NCI-H748 (cell line): ENCODE measurements at regions not wholly inside any gene's neighbourhood (a gene's known extent, or its start where the extent isn't known, plus 50 kb on each side); places are given as distances from the start of the nearest gene placed in this dataset.

Source experiments
- DNase-seq: peaks from one replicate; lab custom pipeline; 2025; ENCODE audit not compliant: unreplicated experiment; lab: John Stamatoyannopoulos, UW

DNA sequence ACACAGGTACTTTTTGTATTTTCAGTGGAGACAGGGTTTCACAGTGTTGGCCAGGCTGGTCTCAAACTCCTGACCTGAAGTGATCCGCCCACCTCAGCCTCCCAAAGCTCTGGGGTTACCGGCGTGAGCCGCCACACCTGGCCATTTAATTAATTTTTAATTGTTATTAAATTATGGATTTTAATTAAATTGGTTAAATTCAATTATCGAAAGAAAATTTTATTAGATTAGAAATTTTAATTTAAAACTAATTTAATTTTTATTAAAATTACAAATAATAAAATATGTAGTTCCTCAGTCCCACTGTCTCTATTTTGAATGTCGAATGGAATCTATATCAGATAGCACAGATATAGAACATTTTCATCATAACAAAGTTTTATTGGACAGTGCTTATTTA lies 416.5 kb downstream of the GABRG2 start:
- no peak for DNase-seq

DNA sequence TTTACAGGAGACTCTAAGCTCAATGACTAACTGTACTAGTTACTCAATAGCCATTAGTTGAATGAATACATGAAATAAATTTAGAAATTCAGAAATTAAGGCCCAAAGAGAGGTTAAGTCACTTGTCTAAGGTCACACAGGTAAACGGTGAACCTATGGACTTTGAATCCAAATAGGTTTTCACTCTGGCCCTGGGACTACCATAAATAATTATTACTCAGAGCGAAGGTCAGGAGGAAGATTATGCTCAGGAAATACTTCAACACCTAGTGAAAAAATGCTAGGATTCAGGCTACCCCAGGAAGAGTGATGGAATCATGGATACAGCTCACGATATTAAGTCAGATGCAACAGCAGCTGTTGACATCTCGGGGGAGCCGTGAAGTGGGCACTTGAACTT lies 417.4 kb downstream of the GABRG2 start:
- no peak for DNase-seq

DNA sequence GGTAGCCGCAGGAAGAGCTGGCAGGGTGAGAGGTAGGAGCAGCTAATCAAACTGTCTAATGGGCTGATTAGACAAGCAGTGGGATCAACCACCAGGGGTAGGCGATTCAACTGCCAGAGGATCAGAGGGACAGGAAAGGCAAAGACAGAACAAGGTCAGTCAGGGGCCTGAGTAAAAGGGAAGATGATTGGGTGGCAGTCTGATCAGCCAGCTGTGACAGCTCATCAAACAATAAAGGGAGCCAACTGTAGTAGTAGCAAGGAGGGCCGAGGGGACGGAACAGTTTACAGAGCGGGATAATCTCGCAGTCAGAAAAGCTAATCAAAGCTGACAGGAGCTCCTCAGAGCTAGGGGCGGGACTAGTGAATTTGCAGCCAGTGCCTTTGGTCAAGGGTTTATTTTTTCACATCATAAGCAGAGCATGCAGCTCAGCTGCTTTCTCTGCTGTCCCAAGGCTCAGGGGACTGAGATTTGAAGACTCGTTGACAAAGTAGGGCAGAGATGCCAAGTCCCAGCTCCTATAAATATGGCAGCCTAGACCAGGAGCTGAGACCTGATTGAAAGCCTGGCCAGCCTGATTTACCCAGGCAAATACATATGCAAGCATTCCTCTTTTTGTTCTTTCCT lies 418.2 kb downstream of the GABRG2 start:
- DNase-seq = no peak

DNA sequence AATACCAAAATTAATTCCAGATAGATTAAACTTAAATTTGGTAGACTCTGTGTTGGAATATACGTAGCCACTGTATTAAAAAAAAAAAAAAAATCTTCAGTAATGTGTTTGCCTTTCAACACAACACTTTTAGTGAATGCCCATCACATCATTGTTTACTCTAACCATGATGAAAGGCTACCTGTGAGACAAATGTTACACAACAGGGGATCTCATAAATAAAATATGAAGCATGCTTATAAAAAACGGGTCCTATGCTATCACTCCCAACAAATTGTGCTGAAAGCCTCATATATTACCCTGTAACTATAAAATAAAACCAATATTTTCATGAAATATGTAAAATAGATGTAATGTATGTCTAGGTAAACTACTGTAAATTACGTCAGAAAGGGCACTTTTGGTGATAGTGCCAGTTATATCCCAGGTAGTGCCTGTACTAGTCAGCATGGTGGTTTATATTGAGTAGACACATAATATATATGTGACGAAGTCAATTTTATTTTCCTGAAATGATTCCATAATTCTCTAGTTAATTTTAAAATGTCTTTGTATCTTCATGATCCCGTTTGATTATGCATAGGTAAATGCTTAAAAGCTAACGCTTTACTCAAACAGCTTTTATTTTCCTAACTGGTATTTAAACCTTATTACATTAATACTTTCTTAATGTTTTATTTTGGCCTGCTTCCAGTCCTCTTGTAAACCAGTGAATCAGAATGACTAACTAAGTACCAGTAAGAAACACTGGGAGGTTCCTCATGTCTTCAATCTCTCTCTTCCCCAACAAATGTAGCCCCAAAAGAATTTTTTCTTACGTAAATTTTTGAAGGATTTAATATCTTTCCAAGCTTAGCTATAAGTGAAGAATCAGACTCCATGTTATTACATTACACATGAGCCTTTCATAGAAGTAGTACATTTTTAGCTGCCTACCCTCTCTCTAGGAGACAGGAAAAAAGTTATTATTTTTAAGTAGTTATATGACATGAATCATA lies 420.3 kb downstream of the GABRG2 start:
- DNase-seq = no peak

DNA sequence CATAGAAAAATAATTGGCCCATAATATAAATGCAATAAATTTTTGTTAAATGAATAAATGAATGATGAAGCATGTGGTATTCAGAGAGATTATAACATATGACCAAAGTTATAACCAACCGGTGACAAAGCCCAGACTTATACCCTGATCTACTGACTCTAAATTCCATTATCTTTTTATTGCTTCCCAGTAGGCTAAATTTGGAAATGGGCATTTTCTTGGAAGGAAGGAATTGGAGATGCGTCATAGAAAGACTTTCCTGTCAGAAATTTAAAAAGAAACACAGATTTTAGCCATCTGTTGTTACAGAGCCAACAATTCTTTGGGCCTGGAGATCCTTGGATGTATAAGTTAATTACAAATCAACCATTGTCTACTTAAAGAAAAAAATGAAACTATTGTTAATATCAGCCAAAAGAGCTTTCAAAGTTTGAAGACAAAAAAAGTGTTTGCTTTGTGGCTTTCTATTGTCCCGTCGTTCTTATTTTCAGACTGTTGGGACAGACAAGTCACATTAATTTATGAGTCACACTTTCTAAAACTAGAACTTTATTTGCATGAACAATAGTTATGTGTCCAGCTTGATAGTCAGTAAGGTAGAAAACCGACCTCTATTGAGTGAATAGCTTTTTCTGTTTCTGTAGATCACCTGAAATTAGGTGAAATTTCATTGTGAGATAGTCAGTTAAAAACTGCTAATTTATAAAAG lies 428.7 kb downstream of the GABRG2 start:
- DNase-seq = no peak

DNA sequence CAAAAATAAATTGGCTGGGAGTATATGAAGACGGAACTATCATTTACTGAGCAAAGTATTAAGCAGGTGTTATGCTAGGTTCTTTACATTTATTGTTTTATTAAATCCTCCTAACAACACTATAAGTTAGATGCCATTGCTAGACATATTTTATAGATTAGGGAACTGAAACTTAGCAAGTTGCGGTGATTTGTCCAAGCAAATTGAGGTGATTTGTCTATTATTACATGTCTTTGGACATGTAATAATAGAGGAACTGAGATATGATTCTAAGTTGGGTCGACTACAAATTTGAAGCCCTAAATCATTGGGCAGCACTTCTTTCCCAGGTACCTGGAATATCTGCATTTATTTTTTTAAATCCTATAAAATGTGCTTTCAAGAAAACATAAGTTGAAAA lies 429.9 kb downstream of the GABRG2 start:
- DNase-seq = no peak

DNA sequence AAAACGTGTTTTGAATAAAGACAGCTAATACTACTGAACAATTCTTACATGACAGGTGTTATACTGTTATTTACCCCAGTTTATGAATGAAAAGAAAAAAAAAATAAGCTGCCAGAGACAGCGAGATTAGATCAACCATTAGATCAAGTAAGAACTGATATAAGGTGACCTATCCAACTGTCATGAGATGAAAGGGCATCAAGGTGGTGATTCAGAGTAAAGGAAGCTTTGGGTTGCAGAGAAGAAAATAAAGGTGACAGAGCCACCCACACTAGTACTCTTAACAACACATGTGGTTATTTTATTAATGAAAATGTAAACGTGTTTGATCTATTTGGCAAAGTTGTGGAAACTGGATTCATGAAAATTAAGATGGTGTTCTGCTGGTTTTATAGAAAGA lies 435.2 kb downstream of the GABRG2 start:
- no peak for DNase-seq

DNA sequence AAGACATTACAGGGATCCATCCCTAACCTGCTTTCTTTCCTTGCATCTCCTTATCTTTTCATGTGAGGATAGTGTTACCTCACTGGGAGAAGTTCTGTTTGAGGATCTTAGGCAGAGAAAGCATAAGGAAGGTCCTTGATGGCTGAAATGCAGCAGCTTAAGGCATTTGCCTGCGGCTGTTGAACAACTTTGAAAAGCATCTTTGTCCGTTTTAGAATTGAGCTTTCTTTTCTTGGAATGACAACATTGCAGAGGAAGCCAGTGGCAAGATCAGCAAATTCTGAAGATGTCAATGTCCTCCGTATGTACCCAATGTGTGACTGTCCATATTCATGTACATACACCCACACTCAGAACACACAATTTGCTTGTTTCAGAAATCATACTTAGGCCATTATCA lies 436.2 kb downstream of the GABRG2 start:
- no peak for DNase-seq

DNA sequence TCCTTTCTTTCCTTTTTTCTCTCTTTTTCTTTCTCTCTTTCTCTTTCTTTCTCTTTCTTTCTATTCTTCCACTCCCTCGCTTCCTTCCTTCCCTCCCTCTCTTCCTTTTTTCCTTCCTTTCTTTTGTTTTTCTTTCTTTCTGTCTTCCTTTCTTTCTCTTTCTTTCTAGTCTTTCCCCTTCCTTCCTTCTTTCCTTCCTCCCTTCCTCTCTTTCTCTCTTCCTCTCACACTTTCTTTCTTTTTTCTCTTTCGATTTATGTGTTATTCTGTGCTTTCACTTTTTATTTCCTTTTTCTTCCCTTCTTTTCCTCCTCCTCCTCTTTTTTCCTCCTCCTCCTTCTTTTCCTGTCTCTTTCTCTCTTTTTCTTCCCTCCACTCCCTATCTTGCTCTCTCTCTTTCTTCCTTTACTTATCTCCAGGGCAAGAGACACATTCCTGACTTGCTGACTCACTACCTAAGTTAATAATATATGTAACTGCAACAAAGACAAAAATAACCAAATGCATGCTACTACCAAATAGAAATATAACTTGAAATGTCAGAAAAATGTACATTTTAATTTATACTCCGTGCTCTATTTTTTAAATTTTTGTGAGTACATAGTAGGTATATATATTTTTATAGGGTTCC lies 445.5 kb downstream of the GABRG2 start:
- no peak for DNase-seq

DNA sequence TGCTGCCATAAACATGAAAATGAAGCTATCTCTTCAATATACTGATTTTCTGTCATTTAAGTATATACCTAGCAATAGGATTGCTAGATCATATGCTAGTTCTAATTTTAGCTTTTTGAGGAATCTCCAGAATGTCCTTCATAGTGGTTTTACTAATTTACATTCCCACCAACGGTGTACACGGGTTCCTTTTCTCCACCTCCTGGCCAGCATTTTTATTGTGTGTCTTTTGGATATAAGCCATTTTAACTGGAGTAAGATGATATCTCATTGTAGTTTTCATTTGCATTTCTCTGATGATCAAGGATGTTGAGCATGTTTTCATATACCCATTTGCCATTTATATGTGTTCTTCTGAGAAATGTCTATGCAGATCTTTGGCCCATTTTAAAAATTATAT lies 446.5 kb downstream of the GABRG2 start:
- DNase-seq = no peak

DNA sequence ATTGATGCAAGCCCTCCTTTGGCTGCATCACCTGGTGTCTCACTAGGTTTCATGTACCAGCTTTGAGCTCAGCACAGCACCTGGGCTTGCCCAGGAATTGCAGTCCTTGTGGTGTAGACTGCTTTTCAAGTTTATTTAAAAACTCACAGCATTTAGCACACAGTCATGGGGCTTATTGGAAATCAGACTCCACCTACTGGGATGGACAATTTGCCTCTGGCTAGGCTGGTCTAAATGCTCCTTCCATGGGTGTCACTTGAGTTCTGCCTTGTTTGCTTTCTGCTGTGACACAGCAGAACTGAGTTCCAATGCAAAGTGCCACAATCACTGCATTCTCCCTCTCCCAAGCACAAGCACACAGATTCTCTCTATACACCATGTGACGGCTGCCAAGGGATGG lies 453.3 kb downstream of the GABRG2 start:
- DNase-seq = no peak

DNA sequence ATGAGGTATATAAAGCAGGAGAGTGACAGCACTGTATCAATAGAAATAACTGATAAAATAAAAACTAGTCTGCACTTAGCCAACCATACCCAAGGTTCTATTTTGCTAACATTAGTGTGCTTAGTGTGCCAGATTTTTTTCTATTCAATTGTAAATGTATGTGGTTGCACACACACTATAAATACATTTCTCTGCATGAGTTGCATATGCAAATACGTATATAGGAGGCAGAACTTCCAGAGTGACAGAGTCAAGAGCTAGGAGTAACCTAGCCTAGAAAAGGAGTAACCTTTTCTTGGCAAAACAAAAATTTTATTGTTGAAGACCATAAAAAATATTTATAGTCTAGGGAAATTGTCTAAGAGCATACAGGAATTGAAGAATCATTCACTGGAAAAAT lies 461.6 kb downstream of the GABRG2 start:
- no peak for DNase-seq

DNA sequence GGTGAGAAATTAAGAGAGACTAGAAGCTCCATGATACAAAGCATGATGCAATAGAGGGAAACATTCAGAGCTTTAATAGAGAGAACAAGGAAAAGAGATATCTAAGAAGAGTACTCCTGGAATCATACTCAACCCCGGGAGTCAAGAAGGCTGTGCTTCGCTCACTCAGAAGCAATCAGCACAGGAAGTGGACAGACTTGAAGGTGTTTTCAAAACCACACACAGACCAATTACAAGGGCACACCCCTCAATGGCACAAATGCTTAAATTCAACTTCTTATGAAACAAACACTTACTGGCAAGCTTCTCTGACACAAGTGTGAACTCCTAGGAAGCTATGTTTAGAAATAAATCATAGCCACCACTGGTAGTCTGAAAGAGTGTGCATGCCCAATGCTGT lies 462.3 kb downstream of the GABRG2 start:
- no peak for DNase-seq

DNA sequence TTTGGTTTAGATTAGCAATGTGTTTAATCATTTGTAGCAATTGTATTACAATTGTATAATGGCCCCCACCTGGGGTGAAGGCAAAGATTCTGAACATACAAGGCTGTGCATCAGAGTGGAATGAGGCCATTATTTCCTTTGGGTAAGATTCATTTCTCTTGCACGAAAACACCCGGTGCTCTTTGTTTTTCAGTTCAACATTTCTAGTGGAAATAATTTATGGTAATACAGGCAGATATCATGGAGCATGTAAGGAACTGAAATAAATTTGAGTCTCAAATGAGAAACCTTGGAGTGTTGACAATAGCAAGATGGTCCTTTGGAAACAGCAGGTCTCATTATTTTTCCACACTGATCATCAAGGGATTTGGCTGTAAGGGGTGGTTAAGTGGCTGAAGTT lies 475.9 kb downstream of the GABRG2 start:
- no peak for DNase-seq

DNA sequence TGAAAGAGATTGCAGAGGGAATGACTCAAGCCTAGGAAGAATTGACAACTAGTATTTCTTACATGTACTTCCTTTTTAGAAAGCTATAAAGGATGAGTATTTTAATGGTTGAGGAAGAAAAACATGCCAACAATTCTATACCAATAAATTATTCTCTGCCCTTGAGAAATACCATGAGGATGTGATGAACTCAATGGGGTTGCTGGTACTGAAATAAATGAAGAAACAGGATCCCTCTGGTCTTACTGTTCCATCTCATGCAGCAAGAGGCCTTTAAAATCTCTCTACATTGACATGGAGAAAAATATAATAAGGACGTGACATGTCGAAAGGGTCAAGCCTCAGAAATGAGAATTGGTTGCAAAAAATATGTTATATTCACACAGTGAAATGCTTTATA lies 477.3 kb downstream of the GABRG2 start:
- DNase-seq = no peak

DNA sequence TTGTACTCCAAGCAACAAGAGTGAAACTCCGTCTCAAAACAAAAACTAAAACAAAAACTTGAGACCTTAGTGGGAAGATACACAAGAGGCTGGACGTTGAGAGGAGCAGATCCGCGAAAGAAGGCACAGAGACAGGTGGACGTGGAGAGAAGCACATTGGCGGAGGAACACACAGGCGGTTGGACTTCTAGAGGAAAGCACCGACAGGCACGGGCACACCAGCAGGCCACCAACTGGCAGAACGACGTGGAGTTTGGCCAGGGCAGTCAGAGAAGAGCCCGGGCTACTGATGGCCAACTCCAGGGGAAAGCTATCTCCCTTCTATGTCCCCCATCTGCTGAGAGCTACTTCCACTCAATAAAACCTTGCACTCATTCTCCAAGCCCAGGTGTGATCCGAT lies 482.7 kb downstream of the GABRG2 start:
- DNase-seq = no peak

DNA sequence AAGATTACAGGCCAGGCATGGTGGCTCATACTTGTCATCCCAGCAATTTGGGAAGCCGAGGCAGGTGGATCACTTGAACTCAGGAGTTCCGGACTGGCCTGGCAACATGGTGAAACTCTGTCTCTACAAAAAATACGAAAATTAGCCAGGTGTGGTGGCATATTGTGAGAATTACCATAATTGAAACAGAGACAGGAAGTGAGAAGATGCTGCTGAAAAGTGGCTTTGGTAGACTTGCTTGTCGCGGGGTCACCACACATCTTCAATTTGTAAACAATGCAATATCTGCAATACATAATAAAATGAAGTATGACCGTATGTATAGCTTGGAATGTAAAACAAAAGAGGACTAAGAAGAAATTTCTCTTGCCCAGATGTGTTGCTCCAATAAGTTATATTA lies 490.5 kb downstream of the GABRG2 start:
- no peak for DNase-seq

DNA sequence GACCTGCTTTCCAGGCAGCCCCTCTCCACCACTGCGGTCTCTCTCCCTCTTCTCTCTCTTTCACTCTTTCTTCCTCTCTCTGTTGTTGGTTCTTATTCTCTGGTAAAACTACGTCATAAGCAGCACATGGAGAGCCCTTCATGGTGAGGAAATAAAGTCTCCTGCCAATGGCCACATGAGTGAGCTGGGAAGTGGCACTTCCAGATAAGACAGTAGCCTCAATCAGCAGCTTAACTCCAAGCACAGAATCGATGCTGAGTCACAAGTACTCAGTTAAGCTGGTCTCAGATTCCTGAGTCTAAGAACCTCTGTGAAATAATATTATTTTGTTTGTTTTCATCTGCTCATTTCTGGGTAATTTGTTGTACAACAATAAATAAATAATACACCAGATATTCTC lies 500.1 kb downstream of the GABRG2 start:
- DNase-seq = no peak

DNA sequence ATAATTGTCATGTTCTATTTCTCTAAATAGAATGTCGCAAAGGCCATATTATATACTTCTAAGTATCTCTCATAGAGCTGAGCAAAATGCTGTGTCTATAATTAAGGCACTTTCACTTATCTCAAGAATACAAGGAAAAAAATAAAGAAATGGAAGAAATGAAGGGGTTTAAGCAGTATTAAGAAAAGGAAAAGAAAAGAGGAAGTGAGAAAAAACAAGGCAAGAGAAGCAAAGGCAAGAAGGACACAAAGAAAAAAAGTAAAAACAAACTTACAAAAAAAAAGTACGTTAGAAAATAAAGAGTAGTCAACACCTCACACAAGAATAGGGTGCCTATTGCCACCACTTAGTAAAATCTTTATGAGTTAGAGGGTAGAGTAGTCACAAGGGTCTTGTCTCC lies 506.2 kb downstream of the GABRG2 start:
- DNase-seq = no peak

DNA sequence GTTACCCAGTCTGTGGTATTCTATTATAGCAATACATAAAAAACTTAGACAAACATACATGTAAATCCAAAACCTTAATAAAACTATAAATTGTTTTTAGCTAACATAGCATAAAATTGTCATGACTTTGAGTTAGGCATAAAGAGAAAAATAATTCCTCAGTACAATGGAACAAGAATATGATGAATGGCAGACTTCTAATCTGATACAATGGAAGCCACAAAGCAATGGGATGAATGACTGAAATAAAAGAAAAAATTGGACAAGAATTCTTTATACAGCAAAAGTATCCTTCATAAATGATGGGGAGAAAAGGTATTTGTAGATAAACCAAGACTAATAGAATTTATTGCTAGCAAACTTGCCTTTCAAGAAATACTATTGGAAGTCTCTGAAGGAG lies 524.2 kb downstream of the GABRG2 start:
- no peak for DNase-seq

DNA sequence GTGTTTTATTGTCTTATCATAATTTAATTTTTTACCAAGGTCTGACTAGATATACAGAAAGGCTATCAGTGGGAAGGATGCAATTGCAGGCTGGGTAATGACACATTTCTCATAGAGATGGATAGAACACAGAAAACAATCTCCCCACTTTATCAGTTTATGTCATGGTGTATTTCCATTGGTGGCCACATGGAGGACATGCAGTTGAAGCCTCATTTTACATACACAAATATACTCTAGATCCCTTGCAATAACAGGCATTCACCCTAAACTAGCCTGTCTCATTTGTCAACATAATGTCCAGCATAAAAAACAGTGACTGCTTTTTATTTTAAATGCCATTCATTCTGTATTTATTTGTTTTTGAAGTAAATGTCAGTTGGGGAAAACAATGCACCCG lies 526.3 kb downstream of the GABRG2 start:
- no peak for DNase-seq
